ENCODE measurements at regions not wholly inside any gene's neighbourhood (a gene's known extent, or its start where the extent isn't known, plus 50 kb on each side); places are given as distances from the start of the nearest gene placed in this dataset.

DNA sequence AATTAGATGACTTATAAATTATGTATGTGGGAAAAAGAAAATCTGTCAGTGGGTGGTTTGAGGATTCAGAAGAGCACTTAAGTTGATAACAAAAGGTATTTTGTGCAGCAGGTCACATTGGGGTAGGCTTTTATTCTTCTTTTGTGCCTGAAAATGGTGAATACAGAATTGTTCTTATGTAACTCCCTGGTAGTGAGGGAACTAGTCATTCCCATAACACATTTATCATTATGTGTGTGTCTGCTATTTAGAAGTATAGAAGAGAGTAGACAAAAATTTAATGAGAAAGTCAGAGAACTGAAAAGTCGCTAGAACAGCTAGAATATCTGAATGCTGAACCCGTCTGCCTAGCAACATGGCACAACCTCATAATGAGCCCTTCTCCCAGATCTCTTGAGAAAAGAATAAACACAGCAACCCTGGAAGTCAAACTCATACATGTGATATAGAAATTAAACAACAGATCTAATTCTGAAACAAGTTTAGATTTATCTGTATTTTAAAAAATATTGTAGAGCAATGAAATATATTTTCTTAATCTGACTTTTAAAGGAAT lies 111.8 kb upstream of the EDNRB start:
- no peaks in the 10 kb centered on the region for H4K20me1 ChIP-seq (ENCODE audit: low read depth)
- H3K4me2 ChIP-seq = peak overlapping the region; percentile 49
- H3K27ac ChIP-seq = peak overlapping the region; percentile 68
- no peaks in the 10 kb centered on the region for H3K36me3 ChIP-seq
- no peaks in the 10 kb centered on the region for H3K79me2 ChIP-seq (ENCODE audit: low read depth)
- H3K27me3 ChIP-seq = no peaks in the 10 kb centered on the region
- Mint-ChIP-seq H3K27ac (peak overlapping the region; percentile 100), H3K9me3 (peaks cover 8% of the 10 kb centered on the region), H3K36me3 (peaks cover 13% of the 10 kb centered on the region), H3K4me3 (peak overlapping the region; percentile 59), H3K4me1 (peaks cover 45% of the 10 kb centered on the region), H3K27me3 (ENCODE audit: insufficient read depth, low read depth) (peaks cover 2% of the 10 kb centered on the region)
- H3F3A ChIP-seq (ENCODE audit: low read depth) = peaks cover 8% of the 10 kb centered on the region
- peaks cover 23% of the 10 kb centered on the region for H3K4me1 ChIP-seq
- no peaks in the 10 kb centered on the region for H3K9me3 ChIP-seq (ENCODE audit: low read depth)
- H3K9ac ChIP-seq = no peak overlapping the region
- no peak overlapping the region for H3K4me3 ChIP-seq
- DNase-seq (ENCODE audit: low spot score) = peak; percentile 8
- no peak overlapping the region for H2AFZ ChIP-seq (replicated peaks)
- TF ChIP-seq EZH2phosphoT487 (IDR thresholded peaks at IDR 0.05) (no peak), EZH2 (IDR thresholded peaks at IDR 0.05) (no peak)
- TF ChIP-seq, protein P1, sequence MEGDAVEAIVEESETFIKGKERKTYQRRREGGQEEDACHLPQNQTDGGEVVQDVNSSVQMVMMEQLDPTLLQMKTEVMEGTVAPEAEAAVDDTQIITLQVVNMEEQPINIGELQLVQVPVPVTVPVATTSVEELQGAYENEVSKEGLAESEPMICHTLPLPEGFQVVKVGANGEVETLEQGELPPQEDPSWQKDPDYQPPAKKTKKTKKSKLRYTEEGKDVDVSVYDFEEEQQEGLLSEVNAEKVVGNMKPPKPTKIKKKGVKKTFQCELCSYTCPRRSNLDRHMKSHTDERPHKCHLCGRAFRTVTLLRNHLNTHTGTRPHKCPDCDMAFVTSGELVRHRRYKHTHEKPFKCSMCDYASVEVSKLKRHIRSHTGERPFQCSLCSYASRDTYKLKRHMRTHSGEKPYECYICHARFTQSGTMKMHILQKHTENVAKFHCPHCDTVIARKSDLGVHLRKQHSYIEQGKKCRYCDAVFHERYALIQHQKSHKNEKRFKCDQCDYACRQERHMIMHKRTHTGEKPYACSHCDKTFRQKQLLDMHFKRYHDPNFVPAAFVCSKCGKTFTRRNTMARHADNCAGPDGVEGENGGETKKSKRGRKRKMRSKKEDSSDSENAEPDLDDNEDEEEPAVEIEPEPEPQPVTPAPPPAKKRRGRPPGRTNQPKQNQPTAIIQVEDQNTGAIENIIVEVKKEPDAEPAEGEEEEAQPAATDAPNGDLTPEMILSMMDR (IDR thresholded peaks at IDR 0.05) = no peak

DNA sequence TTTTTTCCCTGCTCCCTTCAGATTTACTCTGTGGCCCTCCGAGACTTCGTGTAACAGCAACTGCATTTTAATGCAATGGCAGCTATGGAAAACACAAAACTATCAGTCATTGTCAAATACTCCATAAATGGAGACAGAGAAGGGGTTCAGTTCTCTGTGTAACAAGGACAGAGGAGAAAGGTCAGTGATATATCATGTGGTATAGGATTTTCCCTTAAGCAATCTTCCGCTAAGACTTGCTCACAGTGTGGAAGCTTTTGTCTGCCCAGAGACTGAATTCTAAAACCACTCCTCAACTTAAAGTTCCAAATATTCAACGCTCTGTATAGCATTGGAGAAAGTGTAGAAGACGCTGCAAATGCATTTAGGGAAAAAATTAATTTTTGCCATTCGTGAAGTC lies 111.3 kb upstream of the EDNRB start:
- H3K4me2 ChIP-seq = peak overlapping the region; percentile 49
- H4K20me1 ChIP-seq (ENCODE audit: low read depth) = no peaks in the 10 kb centered on the region
- Mint-ChIP-seq H3K36me3 (peaks cover 17% of the 10 kb centered on the region), H3K9me3 (peaks cover 11% of the 10 kb centered on the region), H3K27me3 (ENCODE audit: insufficient read depth, low read depth) (peaks cover 5% of the 10 kb centered on the region), H3K4me1 (peaks cover 45% of the 10 kb centered on the region), H3K27ac (peak overlapping the region; percentile 100), H3K4me3 (peak overlapping the region; percentile 59)
- no peak overlapping the region for H3K4me3 ChIP-seq
- TF ChIP-seq, protein P1 (IDR thresholded peaks at IDR 0.05) = no peak
- TF ChIP-seq EZH2phosphoT487 (IDR thresholded peaks at IDR 0.05) (no peak), EZH2 (IDR thresholded peaks at IDR 0.05) (no peak)
- peak; percentile 23 for DNase-seq (ENCODE audit: low spot score)
- H3F3A ChIP-seq (ENCODE audit: low read depth) = peaks cover 8% of the 10 kb centered on the region
- H3K4me1 ChIP-seq = peaks cover 23% of the 10 kb centered on the region
- no peaks in the 10 kb centered on the region for H3K9me3 ChIP-seq (ENCODE audit: low read depth)
- peak overlapping the region; percentile 68 for H3K27ac ChIP-seq
- H3K27me3 ChIP-seq = no peaks in the 10 kb centered on the region
- H3K36me3 ChIP-seq = no peaks in the 10 kb centered on the region
- H3K9ac ChIP-seq = no peak overlapping the region
- H3K79me2 ChIP-seq (ENCODE audit: low read depth) = no peaks in the 10 kb centered on the region
- no peak overlapping the region for H2AFZ ChIP-seq (replicated peaks)

DNA sequence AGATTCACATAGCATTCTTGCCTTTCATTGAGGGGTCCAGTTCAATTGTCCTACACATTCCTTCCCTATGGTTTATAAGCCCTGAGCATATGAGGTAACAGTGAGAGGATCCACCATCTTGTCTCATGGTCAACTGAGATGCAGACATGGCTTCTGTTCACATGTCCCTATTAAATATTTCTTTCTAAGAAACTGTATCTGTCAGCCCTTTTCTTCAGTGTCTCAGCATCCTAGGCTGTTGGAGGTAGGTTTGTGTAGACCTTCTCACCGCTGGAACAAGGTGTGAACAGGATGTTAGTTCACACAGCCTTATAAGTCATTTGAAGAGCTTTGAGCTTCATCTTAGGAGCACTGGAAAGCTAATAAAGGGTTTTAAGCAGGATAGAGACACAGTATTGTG lies 110.3 kb upstream of the EDNRB start:
- Histone ChIP-seq H3K9ac (no peak overlapping the region), H3K27me3 (no peaks in the 10 kb centered on the region), H2AFZ (replicated peaks) (no peak overlapping the region), H3K27ac (no peak overlapping the region), H3K4me2 (no peak overlapping the region), H4K20me1 (ENCODE audit: low read depth) (no peaks in the 10 kb centered on the region), H3F3A (ENCODE audit: low read depth) (peaks cover 8% of the 10 kb centered on the region), H3K4me1 (peaks cover 23% of the 10 kb centered on the region), H3K4me3 (no peak overlapping the region), H3K79me2 (ENCODE audit: low read depth) (no peaks in the 10 kb centered on the region), H3K9me3 (ENCODE audit: low read depth) (no peaks in the 10 kb centered on the region), H3K36me3 (no peaks in the 10 kb centered on the region)
- H3K4me1 Mint-ChIP-seq = peaks cover 45% of the 10 kb centered on the region
- peak overlapping the region; percentile 100 for H3K27ac Mint-ChIP-seq
- peaks cover 16% of the 10 kb centered on the region for H3K36me3 Mint-ChIP-seq
- no peak for TF ChIP-seq EZH2phosphoT487 (IDR thresholded peaks at IDR 0.05)
- TF ChIP-seq, protein P1 (IDR thresholded peaks at IDR 0.05) = no peak
- no peak for TF ChIP-seq EZH2 (IDR thresholded peaks at IDR 0.05)
- H3K4me3 Mint-ChIP-seq = no peak overlapping the region
- DNase-seq (ENCODE audit: low spot score) = no peak
- H3K9me3 Mint-ChIP-seq = peaks cover 18% of the 10 kb centered on the region
- H3K27me3 Mint-ChIP-seq (ENCODE audit: insufficient read depth, low read depth) = peaks cover 6% of the 10 kb centered on the region

Measured in neural progenitor cell (in vitro differentiated cells).